ENCODE measurements at regions not wholly inside any gene's neighbourhood (a gene's known extent, or its start where the extent isn't known, plus 50 kb on each side); places are given as distances from the start of the nearest gene placed in this dataset.

GRCh38 chr16:82298472-82298871, 128.4 kb upstream of the MPHOSPH6 start:
- Histone ChIP-seq H2AFZ (ENCODE audit: low read length) (no peak overlapping the region), H3K9ac (ENCODE audit: insufficient read depth, low read depth, low read length) (no peak overlapping the region), H3K36me3 (replicated peaks in 1 of 2; ENCODE audit: control insufficient read depth in 1 of 2, insufficient read depth in 2 of 2, low read length in 2 of 2) (no peaks in the 10 kb centered on the region), H3K79me2 (ENCODE audit: insufficient read depth, low read length) (no peaks in the 10 kb centered on the region), H3K27me3 (ENCODE audit: control insufficient read depth in 1 of 2, insufficient read depth in 2 of 2, low read length in 2 of 2) (no peaks in the 10 kb centered on the region; a peak in 1 of 5 replicates), H4K20me1 (ENCODE audit: insufficient read depth, low read length) (no peaks in the 10 kb centered on the region), H3K4me1 (ENCODE audit: insufficient read depth, low read length) (no peaks in the 10 kb centered on the region), H3K4me2 (ENCODE audit: low read depth, low read length) (no peak overlapping the region), H3K27ac (ENCODE audit: extremely low read length, insufficient read depth, low read length) (no peak overlapping the region), H3K9me3 (ENCODE audit: low read length) (no peaks in the 10 kb centered on the region), H3K4me3 (replicated peaks in 1 of 3; ENCODE audit: insufficient read depth in 1 of 3, low read depth in 2 of 3, low read length in 3 of 3) (no peak overlapping the region)
- BruUV-seq (replicated peaks): no TSS peak
- FAIRE-seq (no peak), DNase-seq (ENCODE audit: low spot score) (no peak), ATAC-seq (no peak; the same call in 2 of the 3 replicates)
- intact Hi-C loops (cut with micrococcal nuclease; ENCODE audit: unreplicated experiment) (no loop called here), in situ Hi-C loops (cut with HindIII; ENCODE audit: extremely low pct_ligation_motif_present, low pct_unique_long_range_greater_than_20kb) (no loop called here)
- CTCF ChIA-PET (ENCODE audit: low intra/inter-chr PET ratio, low total read pairs): no interaction called here
- POLR2A ChIA-PET: no interaction called here
- 16% methylated on average over 5 of the region's 5 CpGs for WGBS (ENCODE audit: low lambda C conversion rate)
- TF ChIP-seq PAF1 (CRISPR knock-in tag; IDR thresholded peaks at IDR 0.05) (no peak), XBP1 (CRISPR knock-in tag; IDR thresholded peaks at IDR 0.05) (no peak), BRCA1 (CRISPR knock-in tag; IDR thresholded peaks at IDR 0.05) (no peak), SATB2 (CRISPR knock-in tag; IDR thresholded peaks at IDR 0.05) (no peak), HNRNPK (IDR thresholded peaks at IDR 0.05; ENCODE audit: low read depth, low read length, poor library complexity, severe bottlenecking) (no peak), ZNF569 (CRISPR knock-in tag; IDR thresholded peaks at IDR 0.05; ENCODE audit: borderline replicate concordance) (no peak), MAFG (CRISPR knock-in tag; IDR thresholded peaks at IDR 0.05) (no peak), ETV5 (CRISPR knock-in tag; IDR thresholded peaks at IDR 0.05; ENCODE audit: borderline replicate concordance) (no peak), KIAA2018 (CRISPR knock-in tag; IDR thresholded peaks at IDR 0.05; ENCODE audit: borderline replicate concordance) (no peak), IKZF5 (CRISPR knock-in tag; IDR thresholded peaks at IDR 0.05) (no peak), MZF1 (CRISPR knock-in tag; IDR thresholded peaks at IDR 0.05; ENCODE audit: borderline replicate concordance) (no peak), GLMP (CRISPR knock-in tag; IDR thresholded peaks at IDR 0.05; ENCODE audit: borderline replicate concordance) (no peak), ZBTB33 (CRISPR knock-in tag; IDR thresholded peaks at IDR 0.05) (no peak), ISX (CRISPR knock-in tag; conservative IDR thresholded peaks at IDR 0.05) (no peak)
